ENCODE measurements at regions not wholly inside any gene's neighbourhood (a gene's known extent, or its start where the extent isn't known, plus 50 kb on each side); places are given as distances from the start of the nearest gene placed in this dataset.

DNA sequence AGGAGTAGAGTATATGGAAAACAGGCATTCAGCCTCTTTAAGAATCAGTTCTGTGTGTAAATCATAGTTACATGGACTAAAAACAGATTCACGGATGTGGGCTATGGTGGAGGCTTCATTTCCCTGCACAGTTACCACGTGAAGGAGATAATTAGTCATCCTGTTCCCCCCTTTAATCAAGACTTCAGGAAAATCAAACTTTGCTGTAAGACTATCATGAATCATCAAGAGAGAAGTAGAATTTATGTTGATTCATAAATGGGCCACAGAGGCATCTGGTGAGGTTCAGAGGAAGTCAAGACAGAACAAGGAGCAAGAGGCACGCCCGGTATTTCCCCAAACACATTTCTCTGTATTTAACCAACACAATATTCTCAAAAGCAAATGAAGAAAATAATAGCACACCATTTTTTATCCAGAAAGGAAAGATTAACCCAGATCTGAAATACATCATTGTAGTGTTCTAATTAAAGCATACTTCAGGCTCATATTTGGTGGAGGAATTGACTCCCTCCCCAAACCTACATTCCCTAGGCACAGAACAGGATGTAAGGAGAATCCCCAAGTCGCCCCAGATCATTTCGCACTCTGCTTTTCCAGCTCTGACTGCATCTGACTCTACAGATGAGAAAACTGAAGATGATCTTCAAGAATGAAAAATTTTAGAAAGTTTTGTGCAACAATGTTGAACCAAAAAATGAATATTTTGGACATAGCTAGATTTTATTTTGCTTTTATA is 175.8 kb upstream of the GAS1 start:
- Histone ChIP-seq H3K4me1 (ENCODE audit: insufficient read depth) (no peaks in the 10 kb centered on the region), H3K27ac (ENCODE audit: low read depth) (no peak overlapping the region), H3K4me3 (ENCODE audit: low read depth, low read length) (no peak overlapping the region), H3K36me3 (ENCODE audit: insufficient read depth) (no peaks in the 10 kb centered on the region)
- DNase-seq (ENCODE audit: extremely low spot score), result no peak
- 30% methylated on average over 6 of the region's 6 CpGs for WGBS

DNA sequence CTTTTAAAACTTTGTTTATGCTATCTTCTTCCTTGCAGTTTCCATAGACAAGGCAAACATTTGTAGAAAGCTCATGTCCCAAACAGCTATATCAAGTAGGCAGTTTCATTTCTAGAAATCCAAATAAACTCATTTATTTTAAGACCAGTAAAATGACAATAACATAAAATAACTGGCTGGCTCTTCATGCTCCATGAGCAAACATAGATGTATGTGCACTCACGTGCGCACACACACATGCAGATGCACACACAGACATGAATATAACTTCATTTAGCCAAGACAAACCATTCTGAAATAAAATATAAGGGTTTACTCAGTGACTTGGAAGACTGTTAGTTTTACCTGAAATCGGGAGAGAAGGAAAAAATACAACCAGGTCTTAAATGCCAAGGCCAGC is 176.5 kb upstream of the GAS1 start:
- Histone ChIP-seq H3K27ac (ENCODE audit: low read depth) (no peak overlapping the region), H3K4me3 (ENCODE audit: low read depth, low read length) (no peak overlapping the region), H3K36me3 (ENCODE audit: insufficient read depth) (no peaks in the 10 kb centered on the region), H3K4me1 (ENCODE audit: insufficient read depth) (no peaks in the 10 kb centered on the region)
- no peak for DNase-seq (ENCODE audit: extremely low spot score)
- 55% methylated on average over 3 of the region's 3 CpGs for WGBS

DNA sequence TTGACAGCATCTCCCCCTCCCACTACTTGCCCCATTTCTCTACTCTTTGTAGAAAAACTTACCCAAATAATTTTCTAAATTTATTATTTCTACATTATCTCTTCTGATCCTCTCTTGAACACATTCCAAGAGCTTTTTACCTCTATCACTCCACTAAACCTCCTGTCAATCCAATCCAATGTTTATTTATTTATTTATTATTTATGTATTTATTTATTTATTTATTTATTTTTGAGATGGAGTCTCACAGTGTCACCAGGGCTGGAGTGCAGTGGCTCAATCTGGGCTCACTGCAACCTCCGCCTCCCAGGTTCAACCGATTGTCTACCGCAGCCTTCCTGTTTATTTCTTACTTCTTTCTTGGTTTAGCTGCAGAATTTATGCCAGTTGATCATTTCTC is 178.5 kb upstream of the GAS1 start:
- H3K27ac ChIP-seq (ENCODE audit: low read depth), result no peak overlapping the region
- no peak for DNase-seq (ENCODE audit: extremely low spot score)
- 97% methylated on average over 3 of the region's 3 CpGs for WGBS
- no peak overlapping the region for H3K4me3 ChIP-seq (ENCODE audit: low read depth, low read length)
- no peaks in the 10 kb centered on the region for H3K36me3 ChIP-seq (ENCODE audit: insufficient read depth)
- no peaks in the 10 kb centered on the region for H3K4me1 ChIP-seq (ENCODE audit: insufficient read depth)

DNA sequence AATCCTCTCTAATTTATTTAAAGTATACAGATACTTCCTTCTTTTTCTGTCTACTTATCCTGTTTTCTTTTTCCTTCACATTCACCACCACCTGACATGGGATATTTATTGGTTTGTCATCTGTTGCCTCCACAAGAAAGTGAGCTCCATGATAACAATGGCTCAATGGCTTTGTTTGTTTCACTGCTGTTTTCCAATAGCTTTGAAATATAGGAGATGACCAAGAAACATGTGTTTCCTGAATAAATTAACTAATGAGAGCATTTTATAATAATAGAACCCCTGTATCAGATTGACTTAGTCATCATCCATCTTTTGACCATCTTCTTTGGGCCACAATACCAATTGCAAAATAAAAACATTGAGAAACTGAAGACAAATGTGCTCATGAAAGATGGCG is 180.2 kb upstream of the GAS1 start:
- no peak overlapping the region for H3K27ac ChIP-seq (ENCODE audit: low read depth)
- no peaks in the 10 kb centered on the region for H3K4me1 ChIP-seq (ENCODE audit: insufficient read depth)
- DNase-seq (ENCODE audit: extremely low spot score), result no peak
- no peaks in the 10 kb centered on the region for H3K36me3 ChIP-seq (ENCODE audit: insufficient read depth)
- no peak overlapping the region for H3K4me3 ChIP-seq (ENCODE audit: low read depth, low read length)
- WGBS, result 97% methylated on average over 1 of the region's 1 CpG

DNA sequence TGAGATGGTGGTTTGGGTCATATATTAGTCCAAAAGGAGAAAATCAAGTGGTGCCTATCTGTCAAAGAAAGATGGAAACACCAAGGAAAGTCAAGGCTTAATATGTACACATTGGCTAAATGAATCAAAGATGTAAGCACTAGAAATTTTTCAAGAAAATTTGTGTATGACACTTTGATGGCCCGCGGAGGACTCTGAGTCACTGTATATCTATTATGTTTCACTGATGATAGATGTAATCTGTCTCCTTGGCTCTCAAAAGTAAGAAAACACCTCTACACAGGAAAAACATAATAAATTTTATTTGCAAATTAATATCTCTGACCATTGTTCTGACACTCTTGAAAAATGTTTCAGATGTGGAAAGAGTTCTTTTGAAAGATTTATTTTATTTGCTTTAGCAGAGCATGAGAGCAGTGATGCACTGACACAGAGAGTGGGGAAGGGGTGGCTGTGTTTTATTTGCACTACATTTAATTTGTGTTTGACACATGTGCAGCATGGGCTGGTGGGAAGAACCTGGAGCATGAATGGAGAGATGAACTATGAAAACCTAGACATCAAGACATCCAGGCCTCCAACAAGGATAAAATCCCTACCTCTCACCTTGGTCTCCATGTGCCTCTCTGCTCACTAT is 180.8 kb upstream of the GAS1 start:
- Histone ChIP-seq H3K4me1 (ENCODE audit: insufficient read depth) (no peaks in the 10 kb centered on the region), H3K27ac (ENCODE audit: low read depth) (no peak overlapping the region), H3K36me3 (ENCODE audit: insufficient read depth) (no peaks in the 10 kb centered on the region), H3K4me3 (ENCODE audit: low read depth, low read length) (no peak overlapping the region)
- DNase-seq (ENCODE audit: extremely low spot score), result no peak
- WGBS, result 75% methylated on average over 2 of the region's 2 CpGs

DNA sequence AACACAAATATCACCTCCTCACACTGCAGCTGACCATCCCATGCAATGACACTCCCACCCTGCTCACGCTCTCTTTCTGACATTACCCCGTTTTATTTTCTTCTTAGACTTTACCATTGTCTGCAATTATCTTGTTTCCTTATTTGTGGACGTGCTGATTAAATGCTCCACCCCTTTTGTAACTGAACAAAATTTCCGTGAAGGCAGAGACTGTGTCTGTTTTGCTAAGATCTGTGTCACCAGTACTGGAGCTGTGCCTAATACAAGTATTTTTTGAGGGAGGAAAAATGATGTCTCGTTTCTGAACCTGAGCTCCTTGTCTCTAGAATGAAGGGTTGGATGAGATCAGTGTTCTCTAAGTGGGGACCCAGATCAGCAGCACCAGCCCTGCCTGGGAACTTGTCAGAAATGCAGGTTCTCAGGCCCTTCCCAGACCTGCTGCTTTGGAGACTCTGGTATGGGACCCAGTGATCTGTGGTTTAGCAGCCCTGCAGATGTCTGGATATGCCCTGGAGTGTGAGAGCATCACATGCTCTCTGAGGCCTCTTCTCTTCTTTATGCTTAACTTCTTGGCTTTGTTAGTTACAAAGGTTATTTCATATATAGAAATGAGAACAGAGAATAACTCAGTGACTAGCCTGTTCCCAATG is 181.7 kb upstream of the GAS1 start:
- no peaks in the 10 kb centered on the region for H3K4me1 ChIP-seq (ENCODE audit: insufficient read depth)
- H3K36me3 ChIP-seq (ENCODE audit: insufficient read depth), result no peaks in the 10 kb centered on the region
- no peak overlapping the region for H3K27ac ChIP-seq (ENCODE audit: low read depth)
- H3K4me3 ChIP-seq (ENCODE audit: low read depth, low read length), result no peak overlapping the region
- 72% methylated on average over 5 of the region's 5 CpGs for WGBS
- DNase-seq (ENCODE audit: extremely low spot score), result no peak

DNA sequence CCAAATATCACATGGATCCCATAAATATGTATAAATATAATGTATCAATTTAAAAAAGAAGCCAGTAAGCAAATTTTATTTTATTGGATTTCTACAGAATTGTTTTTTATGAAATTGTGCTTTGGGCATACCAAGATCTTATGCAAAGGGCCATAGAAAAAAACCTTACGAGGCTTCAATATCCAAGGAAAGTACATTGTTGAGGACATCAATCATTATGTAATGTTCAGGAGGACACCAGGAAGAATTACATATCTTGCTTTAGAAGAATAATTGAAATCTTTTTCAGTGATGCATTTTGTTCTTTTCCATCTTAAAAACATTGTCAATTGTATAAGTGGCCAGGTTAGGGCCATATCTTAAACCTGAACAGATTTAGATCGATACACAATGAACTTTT is 187.8 kb upstream of the GAS1 start:
- Histone ChIP-seq H3K36me3 (ENCODE audit: insufficient read depth) (no peaks in the 10 kb centered on the region), H3K4me1 (ENCODE audit: insufficient read depth) (no peaks in the 10 kb centered on the region), H3K4me3 (ENCODE audit: low read depth, low read length) (no peak overlapping the region), H3K27ac (ENCODE audit: low read depth) (no peak overlapping the region)
- DNase-seq (ENCODE audit: extremely low spot score), result no peak
- 98% methylated on average over 2 of the region's 2 CpGs for WGBS

DNA sequence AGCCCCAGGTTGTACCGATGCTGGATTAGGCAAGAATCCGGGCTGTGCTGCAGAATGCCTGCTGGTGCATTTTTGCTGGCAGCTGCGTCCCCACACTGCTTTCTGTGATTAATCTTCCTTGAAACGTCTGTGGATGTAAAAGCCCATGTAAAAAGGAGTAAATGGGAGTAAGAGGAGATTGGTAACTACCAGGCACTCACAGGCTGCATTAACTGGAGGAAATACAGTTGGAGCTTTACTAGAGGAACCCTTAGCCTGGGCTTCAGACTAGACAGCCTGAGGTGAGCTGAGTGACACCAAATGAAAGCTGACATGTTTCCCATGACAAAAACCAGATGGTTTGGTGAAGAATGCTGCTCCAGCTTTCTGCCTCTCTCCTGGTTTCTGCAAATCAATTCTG is 190.4 kb upstream of the GAS1 start:
- Histone ChIP-seq H3K36me3 (ENCODE audit: insufficient read depth) (no peaks in the 10 kb centered on the region), H3K4me1 (ENCODE audit: insufficient read depth) (no peaks in the 10 kb centered on the region), H3K4me3 (ENCODE audit: low read depth, low read length) (no peak overlapping the region), H3K27ac (ENCODE audit: low read depth) (no peak overlapping the region)
- WGBS, result 39% methylated on average over 4 of the region's 4 CpGs
- DNase-seq (ENCODE audit: extremely low spot score), result no peak

DNA sequence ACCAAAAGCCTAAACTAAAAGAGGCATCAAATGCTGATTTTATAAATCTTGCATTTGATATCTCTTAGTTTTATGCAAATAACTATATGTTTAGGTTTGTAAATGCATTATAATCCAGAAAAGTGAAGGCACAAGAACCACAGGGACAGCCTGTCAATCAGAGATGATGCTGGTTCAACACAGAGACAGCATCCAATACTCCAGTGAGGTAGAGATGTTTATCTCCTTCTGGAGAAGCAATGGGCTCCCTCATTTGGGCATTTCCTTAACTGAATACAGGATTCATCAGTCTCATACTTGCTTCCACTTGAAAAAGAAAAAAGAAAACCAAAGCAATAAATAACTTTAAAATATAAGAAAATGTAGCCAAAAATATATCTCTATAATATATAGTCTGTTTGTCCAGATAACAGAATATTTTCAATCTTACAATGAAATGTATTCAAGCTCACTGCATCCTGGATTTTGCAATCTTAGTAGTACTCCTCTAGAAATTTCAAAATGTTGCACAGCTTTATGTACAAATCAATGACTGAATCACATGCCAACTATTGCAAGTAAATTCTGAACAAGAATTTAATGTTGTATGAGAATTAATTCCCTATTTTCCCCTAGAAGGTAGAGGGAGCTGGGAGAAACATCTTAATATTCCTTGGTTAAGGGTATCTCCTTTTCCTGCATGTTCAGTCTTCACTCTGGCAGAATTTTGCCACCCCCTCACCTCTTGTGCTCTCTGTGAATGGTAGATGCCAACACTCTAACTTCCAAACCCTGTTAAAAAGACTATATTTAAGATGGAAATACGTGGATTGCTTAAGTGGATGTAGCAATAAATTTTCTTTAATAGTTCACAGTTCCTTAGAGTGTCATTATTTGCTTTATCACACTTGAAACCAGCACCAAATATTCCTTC is 191.1 kb upstream of the GAS1 start:
- Histone ChIP-seq H3K27ac (ENCODE audit: low read depth) (no peak overlapping the region), H3K4me1 (ENCODE audit: insufficient read depth) (no peaks in the 10 kb centered on the region), H3K36me3 (ENCODE audit: insufficient read depth) (no peaks in the 10 kb centered on the region), H3K4me3 (ENCODE audit: low read depth, low read length) (no peak overlapping the region)
- DNase-seq (ENCODE audit: extremely low spot score), result no peak
- WGBS, result 82% methylated on average over 1 of the region's 1 CpG

DNA sequence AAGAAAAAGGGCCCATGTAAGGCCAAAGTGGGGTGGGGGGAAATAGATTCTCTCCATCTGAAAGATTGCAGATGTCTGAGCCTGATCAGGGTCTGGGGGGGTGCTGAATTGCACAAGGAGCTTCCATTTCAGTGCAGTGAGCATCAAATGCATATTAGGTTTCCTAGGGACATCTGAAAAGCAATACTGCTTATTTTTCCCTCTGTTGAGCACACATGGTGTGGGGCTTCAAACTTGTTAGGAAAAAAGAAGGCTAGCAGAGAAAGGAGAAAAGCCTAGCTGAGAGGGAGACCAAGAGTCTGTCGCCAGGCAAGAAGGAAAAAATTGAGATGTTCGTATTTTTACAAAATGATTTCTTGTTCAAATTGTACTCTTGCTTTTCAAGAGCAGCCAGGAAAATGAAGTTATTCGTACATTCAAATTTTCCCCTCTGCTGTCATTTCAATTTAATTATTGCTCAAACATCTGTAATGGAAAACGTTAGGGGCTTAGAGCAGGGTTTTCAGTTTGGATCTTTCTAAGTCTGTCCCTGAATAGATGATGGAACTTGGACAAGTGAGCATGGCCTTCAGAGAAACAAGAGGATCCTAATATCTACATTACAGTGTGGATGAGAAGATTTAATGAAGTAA is 191.9 kb upstream of the GAS1 start:
- Histone ChIP-seq H3K27ac (ENCODE audit: low read depth) (no peak overlapping the region), H3K4me1 (ENCODE audit: insufficient read depth) (no peaks in the 10 kb centered on the region), H3K4me3 (ENCODE audit: low read depth, low read length) (no peak overlapping the region), H3K36me3 (ENCODE audit: insufficient read depth) (no peaks in the 10 kb centered on the region)
- no peak for DNase-seq (ENCODE audit: extremely low spot score)
- WGBS, result 80% methylated on average over 4 of the region's 4 CpGs

DNA sequence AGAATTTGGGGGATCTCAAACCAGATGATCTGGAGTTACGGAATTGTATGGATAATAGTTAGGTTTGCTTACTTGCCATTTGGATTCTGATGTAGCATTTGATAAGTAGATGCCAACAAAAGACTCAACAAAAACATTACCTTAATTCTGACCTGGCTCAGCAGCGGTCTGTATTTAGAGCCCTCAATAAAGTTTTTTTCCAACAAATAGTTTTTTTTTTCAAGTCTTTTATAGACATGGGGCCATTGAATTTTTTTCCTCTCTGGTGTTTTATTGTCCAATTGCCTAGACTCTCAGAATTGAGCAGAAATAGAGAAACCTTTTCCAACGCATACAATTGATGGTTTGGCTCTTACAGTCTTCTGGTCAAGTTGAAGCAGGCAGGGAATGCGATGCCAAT is 192.8 kb upstream of the GAS1 start:
- Histone ChIP-seq H3K4me3 (ENCODE audit: low read depth, low read length) (no peak overlapping the region), H3K36me3 (ENCODE audit: insufficient read depth) (no peaks in the 10 kb centered on the region), H3K4me1 (ENCODE audit: insufficient read depth) (no peaks in the 10 kb centered on the region), H3K27ac (ENCODE audit: low read depth) (no peak overlapping the region)
- no peak for DNase-seq (ENCODE audit: extremely low spot score)
- WGBS, result 95% methylated on average over 4 of the region's 4 CpGs

DNA sequence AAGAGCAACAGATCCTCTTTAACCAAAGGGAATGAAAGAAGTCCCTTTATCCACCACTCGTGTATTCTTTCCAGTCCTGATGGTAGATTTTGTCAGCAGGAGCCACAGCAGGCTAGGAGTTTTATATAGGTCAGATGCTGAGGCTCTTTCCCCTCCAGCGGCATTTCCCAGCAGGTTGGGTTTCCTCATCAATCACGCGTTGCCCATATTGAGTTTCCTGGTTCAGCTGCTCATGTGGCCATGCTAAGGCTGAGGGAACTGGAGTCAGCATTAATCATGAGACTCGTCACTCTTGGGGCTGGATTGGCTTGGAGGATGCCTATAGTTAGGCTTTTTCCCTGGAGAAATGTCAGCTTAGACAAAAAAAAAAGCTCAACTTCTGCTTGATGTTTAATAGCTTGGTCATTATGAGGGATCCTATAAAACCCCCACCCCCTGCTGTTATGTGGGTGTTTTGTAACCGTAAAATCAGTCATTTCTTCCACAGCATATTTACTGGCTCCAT is 193.4 kb upstream of the GAS1 start:
- Histone ChIP-seq H3K36me3 (ENCODE audit: insufficient read depth) (no peaks in the 10 kb centered on the region), H3K27ac (ENCODE audit: low read depth) (no peak overlapping the region), H3K4me3 (ENCODE audit: low read depth, low read length) (no peak overlapping the region), H3K4me1 (ENCODE audit: insufficient read depth) (no peaks in the 10 kb centered on the region)
- no peak for DNase-seq (ENCODE audit: extremely low spot score)
- 95% methylated on average over 6 of the region's 6 CpGs for WGBS

DNA sequence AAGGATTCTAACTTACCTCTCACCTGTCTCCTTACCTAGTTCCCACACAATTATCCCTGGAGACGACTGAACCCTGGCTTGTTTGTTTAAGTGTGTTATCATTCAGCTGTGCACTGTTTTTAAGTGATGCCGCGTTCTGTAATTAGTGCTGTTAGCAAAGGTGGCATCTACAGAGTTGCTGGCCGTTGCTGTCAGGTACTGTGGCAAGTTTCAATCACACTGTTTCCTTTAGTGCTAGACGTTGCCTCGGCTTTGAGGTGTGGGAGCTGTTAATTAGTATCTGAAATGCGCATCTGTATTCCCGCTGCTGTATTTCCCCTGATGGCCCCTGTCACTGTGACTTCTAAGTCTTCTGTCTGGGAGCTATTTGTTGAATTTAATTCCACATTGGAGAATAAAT is 193.8 kb upstream of the GAS1 start:
- Histone ChIP-seq H3K27ac (ENCODE audit: low read depth) (no peak overlapping the region), H3K4me1 (ENCODE audit: insufficient read depth) (no peaks in the 10 kb centered on the region), H3K4me3 (ENCODE audit: low read depth, low read length) (no peak overlapping the region), H3K36me3 (ENCODE audit: insufficient read depth) (no peaks in the 10 kb centered on the region)
- DNase-seq (ENCODE audit: extremely low spot score), result no peak
- WGBS, result 85% methylated on average over 8 of the region's 8 CpGs

All from urinary bladder (tissue), 3 donors.